NCI-H2171 treated with DMSO at 0.1 percent for 48 hours (cell line): ENCODE measurements at regions not wholly inside any gene's neighbourhood (a gene's known extent, or its start where the extent isn't known, plus 50 kb on each side); places are given as distances from the start of the nearest gene placed in this dataset.
"Not testable (repeated sequence)": the region's sequence is repeated elsewhere in the genome, so short reads cannot be mapped to it uniquely, and the experiment has no call there.

ENCODE experiments used
- DNase-seq: peaks from one replicate; lab custom pipeline; 2025; lab: John Stamatoyannopoulos, UW

DNA sequence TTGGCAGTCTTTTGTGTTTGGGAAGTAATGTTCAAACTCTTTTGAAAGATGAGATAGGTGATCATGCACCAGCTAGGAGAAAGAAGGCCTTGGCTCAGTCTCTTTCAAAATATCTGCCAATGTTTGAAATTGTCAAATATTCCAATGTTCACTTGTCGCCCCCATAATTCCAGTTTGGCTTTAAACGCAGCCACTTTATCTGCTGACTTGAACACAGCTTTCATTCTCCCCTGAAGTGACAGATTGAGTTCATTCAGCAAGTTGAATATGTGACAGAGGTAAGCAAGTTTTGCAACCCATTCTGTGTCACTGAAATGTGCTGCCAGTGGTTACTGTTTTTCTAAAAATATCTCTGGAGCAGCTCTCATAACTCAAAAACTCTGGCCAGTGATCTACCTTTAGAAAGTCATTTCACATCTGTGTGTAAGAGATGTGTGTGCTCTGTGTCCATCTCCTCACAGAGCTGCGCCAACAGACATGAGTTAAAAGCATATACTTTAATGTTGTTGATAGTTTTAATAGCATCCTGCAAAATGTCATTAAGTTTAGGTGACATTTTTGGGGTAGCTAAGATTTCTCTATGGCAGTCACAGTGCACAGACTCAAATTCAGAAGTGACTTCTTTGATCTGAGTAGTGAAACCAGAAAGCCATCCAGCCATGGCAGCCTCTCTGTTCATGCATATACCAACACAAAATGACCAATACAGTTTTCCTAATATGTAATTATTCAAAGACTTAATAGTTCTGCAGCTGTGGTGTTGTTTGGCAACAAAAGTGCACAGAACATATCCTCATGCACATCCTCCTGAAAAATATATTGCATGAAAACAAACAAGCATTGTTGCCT, 614.3 kb upstream of the MIS18BP1 start:
- no peak for DNase-seq

- peak; percentile 3 for DNase-seq
Observed at GRCh38 chr14:45838597-45838996, 585.6 kb upstream of the MIS18BP1 start.

DNA sequence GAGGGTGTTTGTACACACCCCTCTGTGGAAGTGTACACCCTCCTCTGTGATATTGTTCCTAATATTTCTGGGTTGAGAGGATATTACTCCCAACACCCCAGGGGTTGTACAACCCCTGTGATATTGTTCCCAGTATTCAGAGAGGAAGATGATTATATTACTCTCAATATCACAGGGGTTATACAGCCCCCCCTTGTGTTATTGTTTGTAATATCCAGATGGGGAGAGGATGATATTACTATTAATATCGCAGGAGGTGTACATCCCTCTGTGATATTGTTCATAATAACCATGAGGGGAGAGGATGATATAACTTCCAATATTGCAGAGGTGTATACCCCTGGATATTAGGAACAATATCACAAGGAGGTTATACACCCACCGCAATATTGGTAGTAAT, 566.1 kb upstream of the MIS18BP1 start:
- no peak for DNase-seq

DNA sequence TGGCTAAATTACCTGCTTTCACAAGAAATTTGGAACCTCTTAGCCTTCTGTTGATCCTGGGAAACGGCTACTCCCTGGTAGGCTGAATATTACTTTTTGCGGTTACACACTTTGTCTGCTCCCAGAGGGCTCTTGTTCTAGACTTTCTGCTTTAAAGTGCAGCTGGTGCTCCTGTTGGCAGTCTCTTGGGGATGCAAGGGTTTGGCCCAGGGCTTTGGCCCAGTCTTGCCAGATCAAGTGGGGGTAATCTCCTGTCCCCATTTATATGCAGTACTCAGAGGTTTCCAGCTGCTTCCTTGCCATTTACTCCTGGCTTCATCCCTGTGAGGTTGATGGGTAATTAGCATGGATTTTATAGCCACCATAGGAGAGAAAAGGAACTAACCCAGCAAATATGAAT, 558.2 kb upstream of the MIS18BP1 start:
- DNase-seq: no peak

- no peak for DNase-seq
Observed at GRCh38 chr14:45810152-45810872, 557.3 kb upstream of the MIS18BP1 start.

- DNase-seq: no peak
Observed at GRCh38 chr14:45807178-45807899, 554.3 kb upstream of the MIS18BP1 start.

- no peak for DNase-seq
Observed at GRCh38 chr14:45799511-45799910, 546.5 kb upstream of the MIS18BP1 start.

GRCh38 chr14:45798659-45799058, 545.7 kb upstream of the MIS18BP1 start:
- DNase-seq: no peak

DNA sequence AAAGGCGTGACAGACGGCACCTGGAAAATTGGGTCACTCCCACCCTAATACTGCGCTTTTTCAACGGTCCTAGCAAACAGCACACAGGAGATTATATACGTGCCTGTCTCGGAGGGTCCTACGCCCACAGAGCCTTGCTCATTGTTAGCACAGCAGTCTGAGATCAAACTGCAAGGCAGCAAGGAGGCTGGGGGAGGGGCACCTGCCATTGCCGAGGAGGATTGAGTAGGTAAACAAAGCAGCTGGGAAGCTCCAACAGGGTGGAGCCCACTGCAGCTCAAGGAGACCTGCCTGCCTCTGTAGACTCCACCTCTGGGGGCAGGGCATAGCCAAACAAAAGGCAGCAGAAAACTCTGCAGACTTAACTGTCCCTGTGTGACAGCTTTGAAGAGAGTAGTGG, 543.0 kb upstream of the MIS18BP1 start:
- DNase-seq: not testable (repeated sequence)

- DNase-seq: no peak
Observed at GRCh38 chr14:45793081-45793480, 540.1 kb upstream of the MIS18BP1 start.

DNA sequence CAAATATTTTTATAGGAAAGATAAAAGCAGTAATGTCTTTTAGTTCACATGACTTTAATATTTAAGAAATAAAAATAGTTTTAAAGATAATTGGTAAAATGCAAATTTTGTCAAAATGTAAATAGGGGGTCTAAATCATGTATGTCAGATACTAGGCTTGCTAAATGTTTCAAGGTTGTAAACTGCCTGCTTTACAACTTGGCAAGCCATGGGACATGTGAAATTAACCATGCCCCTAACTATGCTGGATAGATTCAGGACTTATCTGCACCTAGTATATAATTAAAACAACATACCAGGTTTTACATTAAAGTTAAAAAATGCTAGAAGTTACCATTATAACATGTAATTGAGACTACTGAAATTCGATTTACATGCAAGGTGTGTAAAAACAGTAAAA, 537.3 kb upstream of the MIS18BP1 start:
- DNase-seq: no peak

DNA sequence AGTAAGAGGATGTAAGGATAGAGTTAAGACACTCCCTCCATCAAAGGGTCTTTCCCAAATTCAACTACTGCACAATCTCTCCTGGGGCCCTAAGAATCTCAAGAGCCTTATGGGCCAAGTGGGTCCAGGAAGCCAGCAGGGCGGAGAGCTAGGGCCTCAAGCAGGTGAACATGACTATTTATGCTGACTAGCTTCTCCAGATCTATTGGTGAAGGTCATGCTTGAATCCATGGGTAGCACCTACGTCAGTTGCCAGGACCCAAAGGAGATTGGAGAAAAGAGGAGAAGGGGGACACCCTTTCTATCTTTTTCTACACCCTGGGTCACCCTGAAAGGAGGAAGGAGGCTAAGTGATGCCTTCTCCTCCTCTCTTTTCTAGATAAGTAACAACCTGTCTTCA, 534.2 kb upstream of the MIS18BP1 start:
- no peak for DNase-seq

DNA sequence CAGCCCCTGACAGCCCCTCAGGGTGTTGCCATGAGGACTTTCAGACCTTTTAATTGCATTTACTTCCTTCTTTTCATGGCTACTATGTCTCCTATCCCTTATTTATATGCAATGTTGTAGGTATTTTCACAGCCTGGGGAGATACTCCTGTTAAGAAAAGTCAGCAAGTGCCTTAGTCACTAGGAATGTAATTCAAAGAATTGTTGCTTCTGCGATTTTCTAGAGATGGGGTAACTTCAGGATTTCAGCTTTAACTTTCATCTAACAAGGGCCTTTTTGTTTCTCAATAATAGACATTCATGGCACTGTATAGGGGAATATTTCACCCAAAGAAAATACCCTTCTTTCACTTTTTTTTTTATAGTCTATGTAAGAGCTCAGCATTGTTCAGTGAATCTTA, 533.3 kb upstream of the MIS18BP1 start:
- DNase-seq: no peak

- no peak for DNase-seq
Observed at GRCh38 chr14:45785240-45785639, 532.2 kb upstream of the MIS18BP1 start.

GRCh38 chr14:45766247-45766646, 513.2 kb upstream of the MIS18BP1 start:
- no peak for DNase-seq

GRCh38 chr14:45757655-45758054, 504.7 kb upstream of the MIS18BP1 start:
- no peak for DNase-seq

DNA sequence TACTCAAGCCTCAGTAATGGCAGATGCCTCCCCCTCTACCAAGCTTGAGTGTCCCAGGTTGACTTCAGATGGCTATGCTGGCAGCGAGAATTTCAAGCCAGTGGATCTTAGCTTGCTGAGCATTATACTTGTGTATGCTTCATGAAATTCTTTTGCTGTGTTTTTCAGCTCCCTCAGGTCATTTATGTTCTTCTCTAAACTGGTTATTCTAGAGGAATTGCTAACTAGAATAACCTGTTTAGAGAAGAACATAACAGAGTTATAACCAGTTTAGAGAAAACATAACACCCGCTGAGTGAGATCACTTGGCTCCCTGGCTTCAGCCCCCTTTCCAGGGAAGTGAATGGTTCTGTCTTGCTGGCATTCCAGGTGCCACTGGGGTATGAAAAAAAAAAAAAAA, 503.4 kb upstream of the MIS18BP1 start:
- not testable (repeated sequence) for DNase-seq

DNA sequence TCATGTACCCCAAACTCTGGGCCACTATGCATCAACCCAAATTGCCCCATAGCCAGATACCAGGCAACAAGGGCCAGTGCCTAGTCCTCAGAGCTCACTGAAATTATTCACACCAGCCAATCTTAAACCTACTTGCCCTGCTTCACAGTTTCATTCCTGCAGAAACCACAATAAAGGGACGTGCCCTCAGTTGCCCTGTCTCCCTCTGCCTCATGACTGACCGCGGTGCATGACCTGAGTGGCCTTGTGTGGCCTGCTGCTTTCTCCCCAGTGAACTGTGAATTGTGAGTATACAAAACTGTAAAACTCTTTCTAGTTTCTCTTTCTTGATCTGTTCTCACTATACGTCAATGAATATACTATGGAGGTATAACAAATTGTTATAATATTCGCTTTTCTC, 490.9 kb upstream of the MIS18BP1 start:
- DNase-seq: no peak

DNA sequence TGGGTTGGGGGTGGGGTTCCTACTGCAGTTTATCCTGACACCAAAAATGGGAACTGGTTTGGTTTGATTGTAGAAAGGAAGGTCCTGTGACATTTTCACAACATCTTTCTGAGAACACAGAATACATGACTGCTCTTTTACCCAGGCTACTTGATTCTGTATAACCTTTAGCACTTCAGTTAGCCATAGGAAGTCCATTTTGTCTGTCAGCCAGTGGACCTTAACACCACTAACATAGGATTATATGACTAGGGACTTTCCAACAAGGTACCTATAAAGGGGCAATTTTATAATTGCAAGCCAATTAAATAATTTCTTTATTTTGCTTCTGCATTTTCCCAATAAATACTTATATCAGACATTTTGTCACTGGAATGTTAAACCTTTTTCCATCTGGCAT, 489.2 kb upstream of the MIS18BP1 start:
- DNase-seq: no peak

- DNase-seq: no peak
Observed at GRCh38 chr14:45728434-45729225, 475.6 kb upstream of the MIS18BP1 start.

DNA sequence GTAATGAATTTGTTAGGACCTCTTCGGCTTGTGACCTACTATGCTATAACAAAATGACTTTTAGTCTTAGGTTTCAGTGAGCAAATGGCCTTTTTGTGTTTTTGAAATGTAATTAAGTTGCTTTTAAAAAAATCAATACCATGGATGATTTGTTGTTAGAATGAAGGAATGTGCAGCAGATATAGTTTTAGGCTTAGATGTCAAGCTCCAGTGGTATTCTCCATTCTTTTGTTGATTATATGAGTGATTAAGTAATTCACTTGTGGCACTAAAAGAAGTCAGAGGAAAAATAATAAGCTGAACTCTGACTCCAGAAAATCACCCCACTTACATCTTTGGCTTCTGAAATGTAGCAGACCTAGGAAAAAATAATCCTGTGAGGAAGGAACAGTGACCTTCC, 474.1 kb upstream of the MIS18BP1 start:
- DNase-seq: no peak

DNA sequence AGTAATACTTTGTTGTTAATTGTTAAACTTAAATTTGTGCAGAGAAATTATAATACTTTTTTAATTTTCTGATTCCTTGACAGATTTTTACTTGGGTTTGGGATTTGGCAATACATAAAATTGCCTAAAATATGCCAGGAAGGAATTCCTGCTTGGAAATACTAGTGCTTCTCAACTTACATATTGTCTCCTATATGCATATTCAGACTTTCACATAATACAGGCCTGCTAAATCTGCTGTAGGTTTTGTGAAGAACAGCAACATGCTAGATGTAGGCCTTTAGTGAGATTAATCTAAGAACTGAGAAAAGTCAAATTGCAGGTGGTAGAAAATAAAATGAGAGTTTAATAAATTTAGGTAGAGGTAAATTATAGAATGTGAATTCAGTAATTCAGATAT, 468.5 kb upstream of the MIS18BP1 start:
- no peak for DNase-seq
